NCI-H510A (cell line): ENCODE measurements at regions not wholly inside any gene's neighbourhood (a gene's known extent, or its start where the extent isn't known, plus 50 kb on each side); places are given as distances from the start of the nearest gene placed in this dataset.
"Not testable (repeated sequence)": the region's sequence is repeated elsewhere in the genome, so short reads cannot be mapped to it uniquely, and the experiment has no call there.

ENCODE experiments used
- DNase-seq: peaks from one replicate; lab custom pipeline; 2025; lab: John Stamatoyannopoulos, UW

DNA sequence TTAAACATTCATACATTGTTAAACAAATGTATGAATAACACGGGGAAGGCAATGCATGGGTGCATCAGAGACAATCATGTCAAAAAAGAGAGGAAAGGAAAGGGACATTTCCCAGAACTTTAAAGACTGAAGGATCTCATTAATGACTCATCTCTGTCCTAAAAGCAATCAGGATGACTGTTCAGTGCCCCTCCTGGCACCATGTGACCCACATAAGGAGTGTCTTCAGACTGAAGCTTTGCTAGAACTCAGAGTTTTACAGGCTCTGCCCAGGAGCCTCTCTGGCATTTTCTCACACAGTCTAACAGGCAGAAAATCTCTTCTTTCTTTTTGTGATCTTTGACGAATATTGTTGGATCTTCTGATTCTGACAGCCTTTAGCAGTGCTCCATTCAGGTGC lies 315.3 kb downstream of the OTUD1 start:
- no peak for DNase-seq

DNA sequence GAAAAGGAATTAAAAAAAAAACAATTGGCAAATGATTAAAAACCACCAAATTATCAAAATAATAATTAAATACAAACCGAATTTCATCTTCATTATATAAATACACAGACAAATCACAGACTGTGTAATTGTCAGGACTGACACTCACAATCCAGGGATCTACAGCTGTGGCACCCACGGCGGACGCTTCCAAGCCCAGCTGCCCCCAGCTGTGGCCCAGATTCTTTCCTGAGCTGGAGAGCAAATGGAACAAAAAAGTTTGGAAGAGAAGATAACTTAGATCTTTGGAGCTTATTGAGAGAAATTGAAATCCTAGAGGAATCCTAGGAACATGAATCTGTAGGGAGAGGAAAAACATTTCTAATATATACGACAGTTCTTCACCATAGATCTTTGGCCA lies 316.1 kb downstream of the OTUD1 start:
- DNase-seq = no peak

DNA sequence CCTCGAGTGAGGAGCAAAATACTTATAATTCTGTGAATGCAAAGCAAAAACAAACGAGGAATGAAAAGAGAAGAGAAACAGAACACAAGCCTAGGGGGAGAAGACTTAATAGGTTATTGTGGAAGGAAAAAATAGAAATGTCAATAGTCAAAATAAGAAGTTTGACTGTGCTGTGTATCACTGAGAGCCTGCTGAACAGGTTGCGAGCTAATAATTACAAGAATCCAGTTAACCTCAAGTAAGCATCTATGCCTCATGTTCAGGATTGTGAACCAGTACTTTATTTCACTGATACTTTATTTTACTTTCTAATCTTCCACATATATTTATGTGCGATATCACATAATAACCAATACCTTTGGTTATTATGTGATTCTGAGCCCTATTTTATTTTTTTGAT lies 316.7 kb downstream of the OTUD1 start:
- no peak for DNase-seq

DNA sequence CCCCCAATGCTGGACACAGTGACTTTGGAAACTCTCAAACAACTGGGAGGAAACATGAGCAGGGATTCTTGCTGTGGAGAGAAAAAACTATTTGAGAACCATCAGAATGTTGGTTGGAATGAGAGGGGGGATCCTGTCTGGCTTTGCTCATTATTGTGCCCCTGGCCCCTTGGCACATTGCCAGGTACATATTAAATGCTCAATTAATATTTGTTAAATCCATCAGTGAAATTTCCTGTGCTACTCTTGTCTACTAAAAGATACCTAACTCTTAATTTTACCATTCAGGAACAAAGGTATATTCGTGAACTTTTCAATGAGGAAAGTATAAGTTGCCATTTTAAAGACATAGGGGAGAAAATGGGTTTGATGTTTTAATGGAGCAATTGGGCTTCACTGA lies 329.4 kb downstream of the OTUD1 start:
- DNase-seq = no peak

DNA sequence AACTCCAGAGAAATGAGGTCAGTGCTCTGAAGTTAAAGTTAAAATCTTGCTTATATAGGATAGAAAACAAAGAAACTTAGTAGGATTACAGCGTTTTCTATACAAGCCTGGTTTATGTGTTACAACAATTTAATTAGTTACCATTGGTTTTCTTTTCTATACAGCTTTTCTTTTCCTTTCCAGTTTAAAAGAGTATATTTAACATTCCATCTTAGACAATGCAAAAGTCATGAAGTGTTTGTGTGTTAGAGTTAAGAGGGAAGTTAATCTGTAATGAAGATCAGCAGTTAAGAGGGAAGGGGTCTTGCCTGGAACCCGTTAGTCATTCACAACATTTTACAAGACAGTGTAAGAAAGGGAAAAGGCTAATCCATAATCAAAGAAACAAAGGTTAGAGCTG lies 338.3 kb downstream of the OTUD1 start:
- DNase-seq = no peak

DNA sequence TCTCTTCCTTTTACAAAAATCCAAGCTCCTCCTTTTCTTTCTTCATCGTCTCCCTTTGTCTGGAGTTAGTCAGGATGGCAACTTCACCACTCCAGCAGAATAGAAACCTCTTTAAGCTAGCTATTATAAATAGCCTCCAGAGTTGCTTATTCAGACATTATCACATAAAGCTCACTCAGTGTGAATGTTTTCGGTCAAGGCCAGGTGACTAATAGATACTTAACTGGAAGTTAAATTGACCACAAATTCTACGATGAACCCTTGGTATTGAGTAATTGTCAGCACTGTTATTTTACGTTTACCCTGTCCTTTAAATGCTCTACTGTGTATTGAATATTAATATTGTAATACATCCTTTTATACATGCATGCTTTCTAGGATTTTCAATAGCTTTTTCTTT lies 340.4 kb downstream of the OTUD1 start:
- DNase-seq = no peak

DNA sequence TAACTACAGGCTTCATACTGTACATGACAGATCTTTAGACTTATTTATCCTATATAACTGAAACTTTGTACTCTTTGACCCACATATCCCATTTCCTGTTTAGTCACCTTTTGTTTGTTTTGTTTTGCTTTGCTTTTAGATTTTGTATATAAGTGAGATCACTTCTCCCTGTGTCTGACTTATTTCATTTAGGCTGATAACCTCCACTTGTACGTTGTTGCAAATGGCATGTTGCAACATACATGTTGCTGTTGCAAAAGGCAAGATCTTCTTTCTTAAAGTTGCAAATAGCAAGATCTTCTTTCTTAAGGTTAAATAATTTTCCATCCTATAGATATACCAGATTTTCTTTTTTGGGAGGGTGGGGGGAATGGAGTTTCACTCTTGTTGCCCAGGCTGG lies 341.5 kb downstream of the OTUD1 start:
- no peak for DNase-seq

DNA sequence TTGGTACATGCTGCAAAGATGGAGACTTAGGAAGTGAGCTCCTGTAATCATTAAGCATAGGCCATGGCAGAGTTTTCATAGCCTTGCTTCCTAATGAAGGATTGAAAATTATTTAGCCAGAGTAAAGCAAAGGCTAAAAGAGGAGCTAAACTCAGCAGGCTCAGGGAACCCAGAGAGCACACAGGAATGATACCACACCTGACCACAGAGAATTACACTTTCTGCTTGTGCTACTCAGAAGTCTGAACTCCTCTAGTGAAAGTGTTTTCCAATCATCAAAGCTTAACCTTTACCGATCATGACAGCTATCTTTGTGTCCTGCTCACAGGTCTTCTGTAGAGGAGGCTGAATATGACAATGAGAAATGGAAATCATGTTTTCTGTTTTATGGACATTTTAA lies 347.7 kb downstream of the OTUD1 start:
- DNase-seq = no peak

DNA sequence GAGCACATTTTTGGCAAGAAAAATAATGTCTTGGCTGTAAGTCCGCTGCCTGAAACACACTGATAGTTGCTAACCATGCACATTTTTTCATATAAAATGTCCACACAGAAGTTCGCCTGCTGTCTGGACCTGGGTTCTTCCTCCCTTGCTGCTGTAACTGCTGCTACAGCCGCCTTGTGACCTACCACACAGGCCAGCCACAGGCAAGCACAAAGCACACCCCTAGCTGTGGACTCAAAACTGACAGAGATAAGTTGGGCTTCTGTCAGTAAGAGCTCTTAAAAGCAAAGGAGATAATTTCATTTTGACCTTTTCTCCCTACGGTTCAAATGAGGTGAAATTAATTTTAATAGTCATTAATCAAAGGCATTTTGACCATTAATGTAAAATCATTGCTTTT lies 354.7 kb downstream of the OTUD1 start:
- DNase-seq = no peak

DNA sequence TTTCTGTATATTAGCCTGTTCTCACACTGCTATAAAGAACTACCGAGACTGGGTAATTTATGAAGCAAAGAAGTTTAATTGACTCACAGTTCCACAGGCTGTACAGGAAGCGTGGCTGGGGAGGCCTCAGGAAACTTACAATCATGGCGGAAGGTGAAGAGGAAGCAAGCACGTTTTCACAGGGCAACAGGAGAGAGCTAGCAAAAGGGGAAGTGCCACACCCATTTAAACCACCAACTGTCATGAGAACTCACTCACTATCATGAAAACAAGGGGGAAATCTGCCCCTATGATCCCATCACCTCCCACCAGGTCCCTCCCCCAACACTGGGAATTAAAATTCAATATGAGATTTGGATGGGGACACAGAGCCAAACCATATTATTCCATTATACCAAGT lies 358.6 kb downstream of the OTUD1 start:
- not testable (repeated sequence) for DNase-seq

DNA sequence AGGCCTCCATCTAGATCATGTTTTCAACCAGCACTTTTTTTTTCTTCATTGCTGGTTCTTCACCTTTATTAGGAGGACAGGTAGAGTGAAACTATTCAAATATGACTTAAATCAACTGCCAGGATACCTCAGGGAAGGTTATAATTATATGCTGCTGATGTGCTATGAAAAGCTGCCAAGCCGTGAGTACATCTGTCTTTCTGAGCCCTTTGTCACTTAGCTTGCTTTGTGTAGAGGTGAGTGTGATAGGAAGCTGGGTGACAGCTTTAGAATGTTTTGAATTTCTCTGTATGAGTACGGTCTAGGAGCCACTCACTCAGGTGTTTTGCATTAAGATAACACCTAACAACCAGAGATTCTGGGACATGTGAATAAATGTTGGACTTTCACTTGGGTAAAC lies 365.2 kb downstream of the OTUD1 start:
- DNase-seq = no peak

DNA sequence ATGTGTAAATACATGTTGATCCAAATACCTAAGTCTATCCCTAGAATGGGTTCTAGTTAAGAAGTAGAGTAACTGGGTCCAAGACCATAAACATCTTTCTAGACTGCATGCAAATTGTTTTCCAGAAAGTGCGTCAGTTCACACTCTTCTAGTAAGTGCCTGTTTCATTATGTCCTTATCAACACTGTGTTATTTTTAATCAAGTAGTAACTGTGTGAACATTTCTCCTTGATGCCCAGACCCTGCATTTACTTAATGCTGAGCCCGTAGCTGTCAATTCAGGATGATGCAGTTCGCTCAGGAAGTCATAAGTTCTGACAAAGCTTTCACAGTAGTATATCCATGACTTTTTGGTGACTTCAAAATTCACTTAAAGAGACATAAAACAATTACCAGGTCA lies 374.8 kb downstream of the OTUD1 start:
- no peak for DNase-seq

DNA sequence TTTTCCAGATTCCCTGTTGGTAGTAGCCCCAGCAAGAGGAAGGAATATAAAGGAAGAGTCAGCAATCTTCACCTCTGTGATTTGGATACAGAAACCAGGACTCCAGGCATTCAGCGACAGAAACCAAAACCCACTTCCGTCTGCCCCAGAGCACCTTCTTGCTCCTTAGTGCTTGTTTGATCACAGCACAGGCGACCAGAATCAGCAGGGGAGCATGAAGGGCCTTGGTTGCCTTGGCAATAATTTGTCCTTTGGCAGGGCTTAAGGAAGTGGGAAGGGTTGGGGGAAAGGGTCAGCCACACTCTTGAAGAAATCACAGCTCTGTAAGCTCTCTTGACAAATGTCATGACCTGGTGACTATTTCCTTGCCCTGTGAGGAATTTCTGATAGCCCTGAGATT lies 379.6 kb downstream of the OTUD1 start:
- no peak for DNase-seq

DNA sequence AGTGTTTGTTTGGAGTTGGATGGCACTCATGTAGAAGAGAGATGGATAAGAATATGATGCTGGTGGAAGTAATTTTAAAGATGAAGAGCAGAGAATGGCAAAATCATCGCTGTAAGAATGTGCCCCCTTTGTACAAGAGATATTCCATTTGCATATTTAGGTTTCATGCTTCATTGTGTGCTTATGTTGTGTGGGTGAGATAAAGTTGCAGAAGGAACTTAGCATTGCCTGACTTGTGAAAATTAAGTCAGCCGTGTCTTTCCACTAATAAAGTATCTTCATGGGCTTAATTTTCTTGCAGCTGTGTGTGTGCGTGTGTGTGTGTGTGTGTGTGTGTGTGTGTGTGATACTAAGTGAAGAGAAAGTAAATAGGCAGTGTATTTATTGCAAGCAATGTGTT lies 381.9 kb downstream of the OTUD1 start:
- DNase-seq = no peak

DNA sequence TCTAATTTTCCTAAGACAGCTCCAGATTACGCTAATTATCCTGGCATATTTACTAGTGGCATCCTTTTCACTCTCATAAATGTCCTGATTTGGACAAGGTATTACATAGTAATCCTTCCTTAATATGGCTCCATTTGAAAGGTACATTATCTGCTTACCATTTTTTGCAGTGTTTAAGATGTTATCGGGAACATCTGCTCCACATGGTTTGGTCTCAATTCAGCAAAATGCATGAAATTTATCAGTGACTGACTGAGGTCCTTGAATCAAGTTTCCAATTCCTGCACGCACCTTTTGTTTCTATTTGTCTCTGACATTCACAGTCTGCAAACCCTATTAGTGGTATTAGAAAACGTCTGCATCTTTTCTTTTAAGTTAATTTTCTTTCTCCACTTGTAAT lies 384.1 kb upstream of the KIAA1217 start:
- no peak for DNase-seq

DNA sequence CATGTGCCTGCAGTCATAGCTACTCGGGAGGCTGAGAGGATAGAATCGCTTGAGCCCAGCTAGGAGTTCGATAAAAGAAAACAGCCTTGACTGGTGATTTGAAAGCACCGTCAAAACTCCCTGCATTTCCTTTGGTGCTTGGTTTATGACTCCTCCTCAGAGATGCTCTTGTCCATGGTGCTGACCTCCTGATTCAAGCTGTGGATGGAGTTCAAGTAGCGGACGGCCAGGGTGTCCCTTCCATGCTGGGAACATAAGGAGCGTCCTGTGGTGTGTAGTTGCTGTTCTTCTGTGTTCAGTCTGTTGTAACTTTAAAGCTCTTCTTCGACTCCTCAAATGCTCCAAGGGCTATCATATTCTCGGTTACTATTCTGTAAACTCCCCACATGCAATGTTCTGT lies 382.5 kb upstream of the KIAA1217 start:
- DNase-seq = no peak

DNA sequence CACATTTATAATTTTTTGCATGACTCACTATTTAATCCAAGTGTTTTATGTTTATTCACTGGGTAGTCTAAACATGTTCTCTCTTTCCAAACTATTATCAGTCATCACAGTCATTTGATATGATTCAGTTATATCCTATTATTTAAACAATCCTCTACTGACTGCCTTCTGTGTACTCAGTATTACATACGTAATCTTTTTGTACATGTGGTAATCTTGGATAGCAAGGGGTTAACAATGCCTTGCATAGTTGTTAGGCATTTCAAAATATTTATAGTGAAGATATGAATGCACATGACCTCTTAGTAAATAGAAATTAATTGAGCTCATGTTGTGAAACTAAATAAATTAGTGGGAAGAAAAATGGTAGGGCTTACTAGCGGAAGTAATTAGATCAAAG lies 379.4 kb upstream of the KIAA1217 start:
- DNase-seq = no peak

DNA sequence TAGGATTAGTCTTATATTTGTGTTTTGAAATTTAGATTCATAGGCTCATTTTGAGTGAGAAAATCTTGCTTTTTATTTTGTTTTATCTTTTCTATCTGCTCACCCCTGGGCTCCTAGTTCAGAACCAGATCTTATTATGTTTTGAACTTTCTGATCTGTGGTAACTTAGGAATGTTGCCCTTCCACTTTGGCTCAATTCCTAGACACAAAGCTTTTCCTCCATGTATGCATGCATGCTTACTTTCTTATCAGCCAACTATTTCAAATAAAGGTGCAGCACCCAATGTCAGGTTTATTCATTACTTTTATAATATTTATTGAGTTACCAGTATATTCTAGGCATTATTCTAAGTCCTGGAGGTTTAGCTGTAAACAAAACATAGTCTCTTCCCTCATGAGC lies 374.8 kb upstream of the KIAA1217 start:
- no peak for DNase-seq

DNA sequence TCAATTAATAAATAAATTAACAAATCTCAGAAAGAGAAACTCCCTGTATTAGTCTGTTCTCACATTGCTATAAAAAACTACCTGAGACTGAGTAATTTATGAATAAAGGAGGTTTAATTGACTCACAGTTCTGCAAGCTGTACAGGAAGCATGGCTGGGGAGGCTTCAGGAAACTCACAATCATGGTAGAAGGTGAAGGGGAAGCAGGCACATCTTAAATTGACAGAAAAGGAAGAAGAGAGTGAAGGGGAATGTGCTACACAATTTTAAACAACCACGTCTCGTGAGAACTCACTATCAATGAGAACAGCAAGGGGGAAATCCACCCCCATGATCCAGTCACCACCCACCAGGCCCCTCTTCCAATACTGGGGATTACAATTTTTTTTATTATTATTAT lies 358.3 kb upstream of the KIAA1217 start:
- DNase-seq = no peak

DNA sequence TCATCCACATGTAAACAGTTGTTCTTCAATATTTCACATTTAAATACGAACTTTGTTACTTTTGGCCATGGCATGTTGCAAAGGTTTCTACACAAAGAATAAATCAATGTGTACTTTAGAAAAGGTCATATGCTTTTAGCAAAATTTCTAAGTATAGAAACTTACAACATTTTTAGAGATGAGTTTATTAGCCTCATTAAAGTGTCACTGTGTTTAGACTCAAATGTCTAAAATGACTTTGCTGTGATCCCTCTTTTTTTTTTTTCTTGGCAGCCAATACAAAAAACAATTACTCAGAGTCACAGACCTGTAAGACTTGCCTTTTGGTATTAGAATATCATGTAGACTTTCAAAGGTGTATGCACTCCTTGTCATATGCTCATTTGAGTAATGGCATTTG lies 349.3 kb upstream of the KIAA1217 start:
- DNase-seq = no peak

DNA sequence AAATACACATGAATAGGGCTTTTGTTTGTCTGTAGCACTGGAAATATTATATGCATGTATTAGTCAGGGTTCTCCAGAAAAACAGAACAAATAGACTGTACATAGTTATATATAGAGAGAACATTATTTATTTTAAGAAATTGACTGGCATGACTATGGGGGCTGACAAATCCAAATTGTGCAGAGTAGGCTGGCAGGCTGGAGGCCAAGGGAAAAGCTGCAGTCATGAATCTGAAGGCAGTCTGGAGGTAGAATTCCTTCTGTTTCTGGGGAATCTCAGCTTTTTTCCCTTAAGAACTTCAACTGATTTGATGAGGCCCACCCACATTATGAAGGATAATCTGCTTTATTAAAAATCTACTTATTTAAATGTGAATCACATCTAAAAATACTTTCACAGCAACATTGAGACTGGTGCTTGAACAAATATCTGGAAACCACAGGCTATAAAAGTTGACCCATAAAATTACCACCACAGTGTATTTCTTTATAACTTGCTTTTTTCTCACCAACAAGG lies 344.2 kb upstream of the KIAA1217 start:
- no peak for DNase-seq

DNA sequence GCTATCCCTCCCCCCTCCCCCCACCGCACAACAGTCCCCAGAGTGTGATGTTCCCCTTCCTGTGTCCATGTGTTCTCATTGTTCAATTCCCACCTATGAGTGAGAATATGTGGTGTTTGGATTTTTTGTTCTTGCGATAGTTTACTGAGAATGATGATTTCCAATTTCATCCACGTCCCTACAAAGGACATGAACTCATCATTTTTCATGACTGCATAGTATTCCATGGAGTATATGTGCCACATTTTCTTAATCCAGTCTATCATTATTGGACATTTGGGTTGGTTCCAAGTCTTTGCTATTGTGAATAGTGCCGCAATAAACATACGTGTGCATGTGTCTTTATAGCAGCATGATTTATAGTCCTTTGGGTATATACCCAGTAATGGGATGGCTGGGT lies 342.0 kb upstream of the KIAA1217 start:
- DNase-seq = not testable (repeated sequence)

DNA sequence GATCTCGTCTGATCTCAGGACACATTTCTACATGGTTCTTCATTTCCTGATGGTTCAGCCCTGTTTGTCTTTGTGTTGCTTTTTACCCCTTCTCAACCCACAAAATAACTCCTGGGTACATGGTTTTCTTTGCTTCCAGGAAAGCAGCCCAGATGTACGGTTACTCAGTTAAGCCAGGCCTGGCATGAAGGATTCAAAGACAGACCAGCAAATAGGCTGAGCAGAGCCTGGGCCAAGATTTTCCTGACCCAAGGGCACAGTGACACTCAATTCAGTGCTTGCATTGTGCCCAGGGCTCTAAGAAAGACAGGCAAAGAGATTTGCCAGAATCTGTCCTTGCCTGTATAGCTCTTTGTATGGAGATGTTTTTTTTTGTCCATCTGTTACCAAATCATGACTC lies 340.8 kb upstream of the KIAA1217 start:
- DNase-seq = no peak

DNA sequence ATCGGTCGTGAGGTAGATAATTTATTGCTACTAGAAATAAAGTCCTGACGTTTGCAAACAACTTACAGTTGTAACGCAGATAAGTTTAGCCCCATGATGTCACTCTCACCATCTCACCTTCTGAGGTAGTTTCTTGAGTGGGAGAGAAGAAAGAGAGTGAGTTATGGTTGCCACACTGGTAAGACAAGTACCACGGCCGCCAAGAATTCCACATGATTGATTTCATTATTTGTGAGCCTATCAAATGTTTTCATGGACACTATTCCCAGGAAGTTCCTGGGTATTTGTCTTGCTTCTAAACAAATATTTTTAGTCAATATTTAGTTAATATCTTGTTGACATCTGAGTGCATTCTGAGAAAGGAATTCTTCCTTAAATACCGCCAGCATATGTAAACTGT lies 339.4 kb upstream of the KIAA1217 start:
- DNase-seq = no peak

DNA sequence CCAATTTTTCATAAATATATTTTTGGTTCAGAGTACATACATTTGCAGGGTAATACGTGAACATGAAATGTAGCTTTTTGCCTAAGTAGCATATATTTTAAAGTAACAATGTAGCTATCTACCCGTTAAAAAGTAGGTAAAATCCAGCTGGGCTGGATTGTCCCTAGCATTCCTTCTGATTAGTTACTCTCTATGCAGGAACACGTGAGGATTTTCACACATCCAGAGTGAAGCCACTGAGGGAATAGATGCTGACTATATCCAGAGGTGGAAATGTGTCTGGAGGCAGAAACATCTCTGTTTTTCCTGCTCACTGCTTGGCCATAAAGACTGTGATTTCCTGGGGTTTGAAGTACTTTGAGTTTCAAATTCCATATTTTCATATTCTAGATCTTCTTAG lies 338.9 kb upstream of the KIAA1217 start:
- DNase-seq = no peak
